Heart left ventricle (tissue), 16 donors: ENCODE measurements at regions not wholly inside any gene's neighbourhood (a gene's known extent, or its start where the extent isn't known, plus 50 kb on each side); places are given as distances from the start of the nearest gene placed in this dataset.

Experiments
- ATAC-seq, 4 donors: fragments of 200-7000 bp; cut with Tn5 transposase; one replicate each; pipeline ENCODE4 v1.9.1; 2020 to 2022; ENCODE audit warnings: moderate library complexity in 4 of 4, mild to moderate bottlenecking in 3 of 4, moderate number of reproducible peaks in 1 of 4
- DNase-seq, 5 donors: peaks; one replicate each; pipeline ENCODE4 v3.0.0-alpha.2; 2020
- H3K27ac ChIP-seq, 12 donors: fragments of 200-600 bp; sonication (generic) in 4 of 12; one replicate each; pipeline versions ENCODE4 v1.5.0 to v1.8.0; 2016 to 2022; ENCODE audit warnings: mild to moderate bottlenecking in 2 of 12
- H3K27me3 ChIP-seq, 9 donors: fragments of 200-600 bp; sonication (generic) in 2 of 9; one replicate each; pipeline versions ENCODE4 v1.5.1 to v1.8.0; 2016 to 2022; ENCODE audit warnings: mild to moderate bottlenecking in 3 of 9
- H3K36me3 ChIP-seq, 9 donors: fragments of 200-600 bp; sonication (generic) in 2 of 9; one replicate each; pipeline versions ENCODE4 v1.5.0 to v1.8.0; 2018 to 2022; ENCODE audit warnings: mild to moderate bottlenecking in 2 of 9
- H3K4me1 ChIP-seq, 12 donors: fragments of 200-600 bp; sonication (generic) in 4 of 12; one replicate each; pipeline versions ENCODE4 v1.5.0 to v1.8.0; 2016 to 2022; ENCODE audit warnings: mild to moderate bottlenecking in 3 of 12
- H3K4me3 ChIP-seq, 12 donors: fragments of 200-600 bp; sonication (generic) in 4 of 12; one replicate each; pipeline versions ENCODE4 v1.5.0 to v1.8.0; 2017 to 2022; ENCODE audit warnings: mild to moderate bottlenecking in 9 of 12, moderate library complexity in 4 of 12
- H3K9me3 ChIP-seq, 12 donors: fragments of 200-600 bp; sonication (generic) in 4 of 12; one replicate each; pipeline versions ENCODE4 v1.5.0 to v1.8.0; 2016 to 2022; ENCODE audit warnings: mild to moderate bottlenecking in 1 of 12
- CTCF ChIP-seq, 12 donors: fragments of 200-600 bp; sonication (generic) in 4 of 12; IDR thresholded peaks; one replicate each; pipeline versions ENCODE4 v1.5.0 to v1.8.0; 2018 to 2022; ENCODE audit warnings: antibody characterized with exemption in 12 of 12, mild to moderate bottlenecking in 5 of 12
- POLR2A ChIP-seq, 2 donors: fragments of 450-650 bp; IDR thresholded peaks; one replicate each; pipeline ENCODE4 v1.6.1; 2017; ENCODE audit warnings: antibody characterized with exemption in 2 of 2, mild to moderate bottlenecking in 2 of 2, moderate library complexity in 2 of 2
- WGBS, 4 donors: extraction: QIAGEN DNeasy Blood & Tissue Kit in 2 of 4; methylation state at CpG; one replicate each; pipeline versions ENCODE4 v1.1.5 to v1.1.7; 2013 to 2018; 5-methylcytosine and 5-hydroxymethylcytosine counted together
- intact Hi-C, 10 donors: fragments of 100-400 bp; cut with DNase I; formaldehyde crosslinking; loops; one replicate each; pipeline versions ENCODE4 v1.11.1 to v1.14.2; 2022
- donor health status: ischemic (EF 13 %, LVEDD 7.1; RV severe dilation, severe dysfunction).
- donor health status: healthy with polysubstance abuse.
- donor health status: DM: no; HTN: yes; CAD: no.
- donor health status: DM: no; HTN: no; CAD: no.
- donor health status: ischemic (EF 25% LVEDD 6.9; RV normal size, moderate dysfunction).
- donor health status: ischemic (EF 25% LVEDD 5.7; RV mildly dilated, moderate dysfunction).
- donor health status: healthy.
- donor health status: DM: yes; HTN: yes; CAD: no.
- donor health status: ischemic (EF 35%, LVEDD 5.7; RV mildly dilated, moderate dysfunction).
- donor health status: nonischemic (EF 11% LVEDD 7.7; RV severe dilation, severe dysfunction).
- donor health status: DM: yes; HTN: yes; CAD: no.
- donor health status: PGD.
- donor health status: ischemic (EF 29% LVEDD 5.4; RV normal size, mild dysfunction).
- donor health status: nonischemic (EF 23%, LVEDD 6.1; RV moderate dilation, normal function).

GRCh38 chr12:5160827-5161226 is 117.1 kb downstream of the KCNA5 start:
- no peak overlapping the region for H3K4me3 ChIP-seq
- no peaks in the 10 kb centered on the region for H3K36me3 ChIP-seq
- no peak for ATAC-seq
- H3K4me1 ChIP-seq: no peaks in the 10 kb centered on the region
- peaks cover 0 to 37% (median 6%) of the 10 kb centered on the region in 9 donors for H3K27me3 ChIP-seq
- DNase-seq: no peak
- 73 to 100% (median 87%) methylated on average over 1 of the region's 1 CpG for WGBS, 4 donors
- intact Hi-C loops: no loop called here
- H3K9me3 ChIP-seq: no peaks in the 10 kb centered on the region
- TF ChIP-seq POLR2A (IDR thresholded peaks at IDR 0.05) (no peak), CTCF (IDR thresholded peaks at IDR 0.05) (no peak)
- no peak overlapping the region for H3K27ac ChIP-seq

GRCh38 chr12:5163661-5164060 is 120.0 kb downstream of the KCNA5 start:
- Histone ChIP-seq H3K4me3 (no peak overlapping the region), H3K4me1 (no peaks in the 10 kb centered on the region), H3K27me3 (peaks cover 0 to 24% (median 0%) of the 10 kb centered on the region in 9 donors), H3K9me3 (no peaks in the 10 kb centered on the region), H3K36me3 (no peaks in the 10 kb centered on the region), H3K27ac (no peak overlapping the region)
- ATAC-seq (no peak), DNase-seq (no peak)
- intact Hi-C loops: no loop called here
- 89 to 96% (median 90%) methylated on average over 3 of the region's 3 CpGs for WGBS, 4 donors
- TF ChIP-seq CTCF (IDR thresholded peaks at IDR 0.05) (no peak), POLR2A (IDR thresholded peaks at IDR 0.05) (no peak)

- Histone ChIP-seq H3K27ac (no peak overlapping the region), H3K36me3 (no peaks in the 10 kb centered on the region), H3K27me3 (peaks cover 0 to 15% (median 0%) of the 10 kb centered on the region in 9 donors), H3K4me1 (peaks cover 0 to 2% (median under 1%) of the 10 kb centered on the region in 12 donors), H3K9me3 (no peaks in the 10 kb centered on the region), H3K4me3 (no peak overlapping the region)
- 71 to 94% (median 89%) methylated on average over 5 of the region's 5 CpGs for WGBS, 4 donors
- no peak for TF ChIP-seq CTCF (IDR thresholded peaks at IDR 0.05)
- ATAC-seq (no peak), DNase-seq (no peak)
- intact Hi-C loops: no loop called here
These were observed 121.8 kb downstream of the KCNA5 start for GRCh38 chr12:5165296-5165970.

GRCh38 chr12:5166976-5167375 is 123.3 kb downstream of the KCNA5 start:
- peaks cover 0 to 15% (median 8%) of the 10 kb centered on the region in 12 donors for H3K4me1 ChIP-seq
- H3K27me3 ChIP-seq: peaks cover 0 to 7% (median 0%) of the 10 kb centered on the region in 9 donors
- no peak overlapping the region for H3K27ac ChIP-seq
- H3K9me3 ChIP-seq: no peaks in the 10 kb centered on the region
- intact Hi-C loops: no loop called here
- no peak overlapping the region for H3K4me3 ChIP-seq
- no peak for TF ChIP-seq POLR2A (IDR thresholded peaks at IDR 0.05)
- TF ChIP-seq CTCF (IDR thresholded peaks at IDR 0.05): no peak
- H3K36me3 ChIP-seq: no peaks in the 10 kb centered on the region
- ATAC-seq: no peak
- 66 to 80% (median 70%) methylated on average over 4 of the region's 4 CpGs for WGBS, 4 donors
- no peak for DNase-seq
